Neural progenitor cell (in vitro differentiated cells): ENCODE measurements at regions not wholly inside any gene's neighbourhood (a gene's known extent, or its start where the extent isn't known, plus 50 kb on each side); places are given as distances from the start of the nearest gene placed in this dataset.

Source experiments
- EZH2 ChIP-seq: fragments of 200-600 bp; sonication (generic); IDR thresholded peaks from 2 replicates; pipeline ENCODE4 v1.6.1; 2017; ENCODE audit warnings: antibody characterized with exemption, mild to moderate bottlenecking, moderate library complexity
- EZH2phosphoT487 ChIP-seq: fragments of 200-600 bp; sonication (generic); IDR thresholded peaks from 2 replicates; pipeline ENCODE4 v1.6.1; 2017; ENCODE audit warnings: antibody characterized with exemption
- TF ChIP-seq, protein P1 (sequence below): fragments of 200-600 bp; sonication (generic); IDR thresholded peaks from 2 replicates; pipeline ENCODE4 v1.5.1; 2017; ENCODE audit warnings: antibody characterized with exemption, mild to moderate bottlenecking

DNA sequence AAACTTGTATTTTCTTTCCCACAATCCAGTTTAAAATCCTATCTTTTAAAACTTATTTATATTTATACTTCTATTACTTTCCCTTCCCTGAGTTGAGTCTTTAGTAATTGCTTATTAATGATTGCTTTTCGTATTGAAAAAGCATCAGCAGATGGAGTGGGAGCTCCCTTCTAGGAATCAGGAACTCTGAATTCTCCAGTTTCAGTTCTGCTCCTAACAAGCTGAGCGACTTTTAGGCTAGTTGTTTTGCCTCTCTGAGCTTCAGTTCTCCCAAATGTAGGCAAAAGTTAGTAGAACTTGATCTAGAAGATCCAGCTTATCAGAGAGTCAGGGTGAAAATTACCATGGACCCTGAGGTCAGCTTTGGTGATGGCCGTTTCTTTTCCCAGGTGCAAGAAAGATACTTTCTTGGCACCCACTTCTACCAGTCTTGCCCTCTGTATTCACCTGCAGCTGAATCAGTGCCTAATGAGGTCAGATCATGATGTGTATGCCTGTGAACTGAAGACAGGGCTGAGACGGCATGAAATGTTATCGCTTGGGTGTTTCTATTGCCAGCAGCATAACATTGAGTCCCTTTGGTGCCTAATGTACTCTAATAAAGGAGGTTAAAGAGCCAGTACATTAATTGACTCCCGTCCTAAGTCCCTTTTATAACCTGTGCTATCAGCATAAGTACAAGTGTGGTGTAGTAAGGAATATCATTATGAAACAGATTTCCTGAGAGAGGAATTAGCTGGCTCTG lies 194.5 kb upstream of the TBC1D5 start:
- TF ChIP-seq, protein P1, sequence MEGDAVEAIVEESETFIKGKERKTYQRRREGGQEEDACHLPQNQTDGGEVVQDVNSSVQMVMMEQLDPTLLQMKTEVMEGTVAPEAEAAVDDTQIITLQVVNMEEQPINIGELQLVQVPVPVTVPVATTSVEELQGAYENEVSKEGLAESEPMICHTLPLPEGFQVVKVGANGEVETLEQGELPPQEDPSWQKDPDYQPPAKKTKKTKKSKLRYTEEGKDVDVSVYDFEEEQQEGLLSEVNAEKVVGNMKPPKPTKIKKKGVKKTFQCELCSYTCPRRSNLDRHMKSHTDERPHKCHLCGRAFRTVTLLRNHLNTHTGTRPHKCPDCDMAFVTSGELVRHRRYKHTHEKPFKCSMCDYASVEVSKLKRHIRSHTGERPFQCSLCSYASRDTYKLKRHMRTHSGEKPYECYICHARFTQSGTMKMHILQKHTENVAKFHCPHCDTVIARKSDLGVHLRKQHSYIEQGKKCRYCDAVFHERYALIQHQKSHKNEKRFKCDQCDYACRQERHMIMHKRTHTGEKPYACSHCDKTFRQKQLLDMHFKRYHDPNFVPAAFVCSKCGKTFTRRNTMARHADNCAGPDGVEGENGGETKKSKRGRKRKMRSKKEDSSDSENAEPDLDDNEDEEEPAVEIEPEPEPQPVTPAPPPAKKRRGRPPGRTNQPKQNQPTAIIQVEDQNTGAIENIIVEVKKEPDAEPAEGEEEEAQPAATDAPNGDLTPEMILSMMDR = no peak
- TF ChIP-seq EZH2phosphoT487 = no peak
- TF ChIP-seq EZH2 = no peak
